Kidney epithelial cell (primary cell): ENCODE measurements at regions not wholly inside any gene's neighbourhood (a gene's known extent, or its start where the extent isn't known, plus 50 kb on each side); places are given as distances from the start of the nearest gene placed in this dataset.

Experiments
- DNase-seq: peaks from one replicate; pipeline ENCODE4 v3.0.0-alpha.2; 2010; ENCODE audit warnings: low read depth
- H3K27me3 ChIP-seq: 2 replicates; pipeline ENCODE4 v1.6.0; 2011; ENCODE audit warnings: low read length; ENCODE audit not compliant: control insufficient read depth, insufficient read depth
- H3K36me3 ChIP-seq: 2 replicates; pipeline ENCODE4 v1.5.1; 2011; ENCODE audit warnings: low read length; ENCODE audit not compliant: control insufficient read depth, insufficient read depth
- H3K4me3 ChIP-seq: 2 replicates; pipeline ENCODE4 v1.5.1; 2011; ENCODE audit warnings: low read depth, mild to moderate bottlenecking, control low read depth, low read length
- CTCF ChIP-seq: IDR thresholded peaks from 2 replicates; pipeline ENCODE4 v1.5.1; 2011; ENCODE audit warnings: mild to moderate bottlenecking, moderate library complexity, low read length, control low read depth, inconsistent platforms; ENCODE audit not compliant: insufficient read depth, poor library complexity, severe bottlenecking

DNA sequence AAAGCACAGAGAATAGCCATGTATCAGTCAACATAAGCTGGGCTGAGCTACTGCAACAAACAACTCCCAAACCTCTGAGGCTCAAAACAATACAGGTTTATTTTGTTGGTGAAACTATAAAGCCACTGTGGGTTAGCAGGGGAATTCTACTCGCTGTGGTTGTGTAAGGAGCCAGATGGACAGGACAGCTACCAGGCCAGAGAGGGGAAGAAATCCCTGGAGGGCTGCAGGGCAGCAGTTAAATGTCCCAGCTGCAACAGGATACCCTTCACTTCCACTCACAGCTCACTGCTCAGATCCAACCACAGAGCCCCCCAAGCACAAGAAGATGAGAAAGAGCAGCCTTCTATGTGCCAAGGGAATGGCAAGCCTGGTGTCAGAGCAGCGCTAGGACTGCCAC is 245.9 kb upstream of the RAB6C start:
- Histone ChIP-seq H3K36me3 (no peaks in the 10 kb centered on the region), H3K27me3 (no peaks in the 10 kb centered on the region), H3K4me3 (no peak overlapping the region)
- DNase-seq, result no peak
- TF ChIP-seq CTCF, result no peak

DNA sequence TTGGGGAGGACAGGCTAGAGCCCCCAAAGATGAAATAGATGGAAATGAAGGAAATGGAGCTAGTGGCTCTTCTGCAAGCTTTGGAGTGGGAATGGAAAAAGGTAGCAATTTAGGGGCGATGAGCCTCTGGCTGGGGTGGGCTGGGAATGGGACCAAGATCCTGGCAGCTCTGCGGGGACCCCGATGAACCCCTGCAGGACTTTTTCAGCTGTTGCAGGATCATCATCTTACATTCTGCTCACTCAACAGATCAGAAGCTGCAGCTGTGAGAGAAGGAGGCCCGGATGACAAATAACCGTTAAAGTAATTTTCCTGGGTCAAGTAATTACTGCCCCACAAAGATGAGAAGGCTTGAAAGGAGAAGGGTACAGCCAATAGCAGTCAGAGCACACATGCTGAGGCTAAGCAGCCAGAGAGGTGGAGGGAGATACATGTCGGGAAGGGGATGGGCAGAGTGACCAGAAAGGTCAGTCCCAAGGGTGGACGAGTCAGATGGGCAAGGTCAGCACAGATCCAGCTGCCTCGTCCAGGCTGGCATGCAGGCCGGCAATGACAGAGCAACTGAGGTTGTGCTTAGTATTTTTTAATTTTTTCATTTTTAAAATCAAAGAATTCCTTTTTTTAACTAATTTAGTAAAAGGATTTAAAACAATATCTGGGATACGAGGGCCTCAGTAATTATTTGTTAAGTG is 245.0 kb upstream of the RAB6C start:
- Histone ChIP-seq H3K36me3 (no peaks in the 10 kb centered on the region), H3K27me3 (no peaks in the 10 kb centered on the region), H3K4me3 (no peak overlapping the region)
- no peak for DNase-seq
- TF ChIP-seq CTCF, result no peak

- no peak for DNase-seq
- Histone ChIP-seq H3K27me3 (no peaks in the 10 kb centered on the region), H3K4me3 (no peak overlapping the region), H3K36me3 (no peaks in the 10 kb centered on the region)
- no peak for TF ChIP-seq CTCF
Observed at GRCh38 chr2:129735576-129735975, 243.9 kb upstream of the RAB6C start.

DNA sequence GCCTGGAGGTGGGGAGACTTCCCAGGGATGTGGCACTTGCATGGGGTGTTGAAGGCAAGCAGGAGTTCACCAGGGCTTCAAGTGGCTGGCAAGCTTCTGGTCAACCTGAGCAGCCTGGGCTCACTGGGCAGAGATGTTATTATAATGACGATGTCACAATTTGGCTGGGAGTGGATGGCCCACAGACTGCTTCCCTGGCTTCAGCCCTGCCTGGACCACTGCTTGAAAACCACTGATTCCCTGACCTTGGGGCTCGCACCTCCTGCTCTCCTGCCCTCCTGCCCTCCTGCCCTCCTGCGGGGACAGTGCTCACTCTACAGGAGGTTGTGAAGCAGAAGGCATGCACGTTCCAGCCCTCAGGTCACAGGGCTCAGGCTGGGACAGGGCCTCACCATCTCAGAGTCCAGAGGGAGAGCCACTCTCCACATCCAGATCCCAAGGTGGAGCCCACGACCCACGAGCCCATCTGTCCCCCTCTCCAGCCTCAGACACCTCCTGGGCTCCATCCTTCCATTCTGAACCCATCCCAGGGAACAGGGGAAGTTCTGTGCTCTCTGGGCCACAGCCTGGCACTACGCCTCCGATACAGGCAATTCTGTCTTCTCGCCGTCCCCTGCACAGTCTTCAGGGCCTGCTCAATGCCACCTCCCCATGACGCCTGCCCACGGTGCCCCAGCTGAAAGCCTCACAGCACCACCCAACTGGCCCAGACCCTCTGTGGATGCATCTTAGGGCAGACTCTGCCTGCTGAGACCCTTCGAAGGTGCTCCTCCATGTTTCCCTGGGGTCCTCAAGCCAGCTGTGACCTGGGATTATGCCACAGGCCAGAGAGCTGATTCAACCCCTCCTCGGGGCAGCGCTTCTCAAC is 241.6 kb upstream of the RAB6C start:
- no peaks in the 10 kb centered on the region for H3K27me3 ChIP-seq
- DNase-seq, result no peak

DNA sequence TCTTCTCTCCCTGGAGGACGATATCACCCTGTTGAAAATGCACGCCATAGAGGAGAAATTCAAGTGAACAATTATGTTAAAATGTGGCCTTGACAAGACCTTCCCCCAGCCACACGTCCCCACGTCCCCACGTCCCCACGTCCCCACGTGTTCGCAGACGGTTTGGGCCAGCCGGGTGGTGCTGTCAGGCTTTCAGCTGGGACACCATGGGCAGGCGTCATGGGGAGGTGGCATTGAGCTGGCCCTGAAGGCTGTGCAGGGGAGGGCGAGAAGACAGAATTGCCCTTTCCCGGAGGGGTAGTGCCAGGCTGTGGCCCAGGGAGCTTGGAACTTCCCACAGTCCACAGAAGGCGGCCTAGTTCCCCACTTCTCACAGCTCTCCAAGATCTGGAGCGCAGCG is 240.7 kb upstream of the RAB6C start:
- no peak for DNase-seq
- Histone ChIP-seq H3K36me3 (no peaks in the 10 kb centered on the region), H3K27me3 (no peaks in the 10 kb centered on the region), H3K4me3 (no peak overlapping the region)
- no peak for TF ChIP-seq CTCF

More for the DNA sequence above, 241.6 kb upstream of the RAB6C start:
- Histone ChIP-seq H3K36me3 (no peaks in the 10 kb centered on the region), H3K4me3 (no peak overlapping the region)
- TF ChIP-seq CTCF, result no peak
